Testis (tissue), 2 donors: ENCODE measurements at regions not wholly inside any gene's neighbourhood (a gene's known extent, or its start where the extent isn't known, plus 50 kb on each side); places are given as distances from the start of the nearest gene placed in this dataset.

Source experiments
- POLR2A ChIP-seq: fragments of 450-650 bp; IDR thresholded peaks from one replicate; pipeline ENCODE4 v1.6.1; 2017; ENCODE audit warnings: antibody characterized with exemption, mild to moderate bottlenecking, moderate library complexity
- TF ChIP-seq, protein P1 (sequence below), 3 experiments: fragments of 450-650 bp in 2 of 3; fragments of 200-600 bp in 1 of 3; sonication (generic) in 1 of 3; IDR thresholded peaks; one replicate each; pipeline ENCODE4 v1.5.1; 2016 to 2019; ENCODE audit warnings: antibody characterized with exemption in 3 of 3, mild to moderate bottlenecking in 2 of 3, moderate library complexity in 1 of 3

DNA sequence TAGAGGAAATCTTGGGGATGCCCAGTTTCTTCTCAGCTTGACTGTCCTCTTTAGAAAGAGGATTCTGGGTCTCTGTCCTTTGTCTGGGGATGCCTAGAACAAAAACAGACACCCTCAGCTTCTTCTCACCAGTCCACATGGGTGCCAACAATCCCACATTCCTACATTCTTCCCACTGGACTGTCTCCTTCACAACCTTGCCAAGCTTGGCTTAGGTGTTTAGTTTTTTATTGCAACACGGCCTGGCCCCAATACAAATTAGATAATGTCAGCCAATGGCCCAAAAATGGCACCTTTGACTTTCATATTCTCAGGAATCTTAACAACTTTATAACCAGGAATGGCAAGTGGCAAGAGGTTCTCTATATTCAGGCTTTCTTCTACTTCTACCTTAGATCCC is 273.0 kb downstream of the RNF152 start:
- TF ChIP-seq, protein P1, sequence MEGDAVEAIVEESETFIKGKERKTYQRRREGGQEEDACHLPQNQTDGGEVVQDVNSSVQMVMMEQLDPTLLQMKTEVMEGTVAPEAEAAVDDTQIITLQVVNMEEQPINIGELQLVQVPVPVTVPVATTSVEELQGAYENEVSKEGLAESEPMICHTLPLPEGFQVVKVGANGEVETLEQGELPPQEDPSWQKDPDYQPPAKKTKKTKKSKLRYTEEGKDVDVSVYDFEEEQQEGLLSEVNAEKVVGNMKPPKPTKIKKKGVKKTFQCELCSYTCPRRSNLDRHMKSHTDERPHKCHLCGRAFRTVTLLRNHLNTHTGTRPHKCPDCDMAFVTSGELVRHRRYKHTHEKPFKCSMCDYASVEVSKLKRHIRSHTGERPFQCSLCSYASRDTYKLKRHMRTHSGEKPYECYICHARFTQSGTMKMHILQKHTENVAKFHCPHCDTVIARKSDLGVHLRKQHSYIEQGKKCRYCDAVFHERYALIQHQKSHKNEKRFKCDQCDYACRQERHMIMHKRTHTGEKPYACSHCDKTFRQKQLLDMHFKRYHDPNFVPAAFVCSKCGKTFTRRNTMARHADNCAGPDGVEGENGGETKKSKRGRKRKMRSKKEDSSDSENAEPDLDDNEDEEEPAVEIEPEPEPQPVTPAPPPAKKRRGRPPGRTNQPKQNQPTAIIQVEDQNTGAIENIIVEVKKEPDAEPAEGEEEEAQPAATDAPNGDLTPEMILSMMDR (IDR thresholded peaks at IDR 0.05) = no peak
- TF ChIP-seq POLR2A = no peak
